Stimulated activated CD4-positive, alpha-beta T cell treated with anti-CD3 and anti-CD28 coated beads, Interleukin-12 subunit alpha, Interleukin-12 subunit beta, amount 100 ng/mL, for 24 hours (primary cell): ENCODE measurements at regions not wholly inside any gene's neighbourhood (a gene's known extent, or its start where the extent isn't known, plus 50 kb on each side); places are given as distances from the start of the nearest gene placed in this dataset.
"Not testable (repeated sequence)": the region's sequence is repeated elsewhere in the genome, so short reads cannot be mapped to it uniquely, and the experiment has no call there.

ENCODE experiments used
- DNase-seq, 2 experiments: peaks; one replicate each; pipeline ENCODE4 v3.0.0-alpha.2; 2020; ENCODE audit warnings: low read depth in 2 of 2

DNA sequence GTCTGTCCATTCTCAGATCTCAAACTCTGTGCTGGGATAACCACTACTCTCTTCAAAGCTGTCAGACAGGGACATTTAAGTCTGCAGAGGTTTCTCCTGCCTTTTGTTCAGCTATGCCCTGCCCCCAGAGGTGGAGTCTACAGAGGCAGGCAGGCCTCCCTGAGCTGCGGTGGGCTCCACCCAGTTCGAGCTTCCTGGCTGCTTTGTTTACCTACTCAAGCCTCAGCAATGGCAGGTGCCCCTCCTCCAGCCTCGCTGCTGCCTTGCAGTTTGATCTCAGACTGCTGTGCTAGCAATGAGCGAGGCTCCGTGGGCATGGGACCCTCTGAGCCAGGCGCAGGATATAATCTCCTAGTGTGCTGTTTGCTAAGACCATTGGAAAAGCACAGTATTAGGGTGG, 53.1 kb upstream of the HUNK start:
- DNase-seq, result not testable (repeated sequence)

DNA sequence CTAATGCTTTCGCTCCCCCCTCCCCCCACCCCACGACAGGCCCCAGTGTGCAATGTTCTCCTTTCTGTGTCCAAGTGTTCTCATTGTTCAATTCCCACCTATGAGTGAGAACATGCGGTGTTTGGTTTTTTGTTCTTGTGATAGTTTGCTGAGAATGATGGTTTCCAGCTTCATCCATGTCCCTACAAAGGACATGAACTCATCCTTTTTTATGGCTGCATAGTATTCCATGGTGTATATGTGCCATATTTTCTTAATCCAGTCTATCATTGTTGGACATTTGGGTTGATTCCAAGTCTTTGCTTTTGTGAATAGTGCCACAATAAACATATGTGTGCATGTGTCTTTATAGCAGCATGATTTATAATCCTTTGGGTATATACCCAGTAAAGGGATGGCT, 58.5 kb upstream of the HUNK start:
- not testable (repeated sequence) for DNase-seq

DNA sequence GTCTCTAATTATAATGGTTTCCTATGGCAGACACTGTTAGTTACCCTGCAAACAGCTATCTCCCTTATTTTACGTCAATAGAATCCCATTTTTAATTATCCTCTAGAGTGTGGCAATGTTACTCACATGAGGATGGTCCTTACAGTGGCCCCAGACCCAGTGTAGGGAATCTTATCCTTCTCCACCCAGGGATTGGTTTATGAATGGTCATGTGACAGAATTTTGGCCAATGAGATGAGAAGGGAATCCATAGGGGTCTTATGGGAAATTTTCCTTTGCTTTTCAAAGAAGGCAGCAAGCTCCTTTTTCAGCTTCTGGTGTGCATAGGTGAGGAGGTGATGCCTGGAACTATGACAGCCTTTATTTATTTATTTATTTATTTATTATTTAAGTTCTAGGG, 59.0 kb upstream of the HUNK start:
- no peak for DNase-seq

DNA sequence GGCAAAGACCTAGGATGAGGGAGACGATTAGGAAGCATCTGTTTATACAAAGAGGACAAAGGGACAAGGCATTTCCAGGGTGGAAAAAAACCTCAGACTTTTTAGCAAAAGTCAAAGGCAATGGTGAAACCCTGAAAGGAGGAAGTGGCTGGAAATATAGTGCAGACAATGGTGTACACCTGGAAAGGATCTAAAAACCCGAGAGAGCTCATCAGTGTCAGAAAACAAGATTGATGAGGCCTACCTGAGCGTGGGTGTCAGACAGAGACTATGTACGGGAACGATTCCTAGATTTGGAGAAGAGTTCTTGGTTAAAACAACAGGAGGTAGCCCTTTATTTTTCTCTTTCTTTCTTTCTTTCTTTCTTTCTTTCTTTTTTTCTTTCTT, 68.8 kb upstream of the HUNK start:
- DNase-seq, result no peak

DNA sequence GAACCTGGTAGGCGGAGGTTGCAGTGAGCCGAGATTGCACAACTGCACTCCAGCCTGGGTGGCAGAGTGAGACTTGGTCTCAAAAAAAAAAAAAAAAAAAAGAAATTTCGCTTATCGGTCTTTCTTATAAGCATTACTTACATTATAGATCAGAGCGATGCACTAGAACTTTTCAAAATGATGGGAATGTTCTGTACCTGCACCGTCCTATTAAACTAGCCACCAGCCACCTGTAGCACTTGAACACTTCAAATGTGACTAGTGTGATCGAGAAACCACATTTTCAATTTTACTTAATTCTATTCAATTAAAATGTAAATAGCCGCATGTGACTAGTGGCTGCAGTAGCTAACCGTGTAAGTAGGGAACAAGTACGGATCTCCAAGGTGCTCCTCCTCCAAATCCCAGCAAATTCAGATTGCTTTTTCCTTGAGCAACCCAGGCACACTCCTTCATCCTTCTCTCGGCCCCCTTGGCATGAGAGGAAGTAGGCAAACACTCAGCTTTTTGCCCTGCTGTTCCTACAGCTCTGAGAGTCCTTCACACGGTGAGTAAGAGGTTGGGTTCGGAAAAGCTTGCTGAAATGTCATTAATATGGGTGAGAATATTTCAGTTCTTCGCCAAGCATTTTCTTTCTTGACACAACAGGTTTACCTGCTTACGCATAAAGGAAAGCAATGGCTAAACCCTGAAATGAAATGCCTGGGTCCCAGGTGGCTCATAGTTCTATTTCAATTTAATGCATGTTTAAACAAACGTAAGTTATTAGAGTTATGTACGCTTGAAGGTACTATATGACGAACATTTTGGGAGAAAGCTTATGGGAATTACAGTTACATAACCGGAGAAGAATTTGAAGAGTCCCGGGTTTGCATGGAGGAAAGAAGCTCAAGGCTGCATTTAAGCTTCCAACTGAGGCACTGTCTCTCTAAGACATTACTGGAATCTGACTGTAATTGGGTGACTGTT, 69.5 kb upstream of the HUNK start:
- DNase-seq, result no peak

DNA sequence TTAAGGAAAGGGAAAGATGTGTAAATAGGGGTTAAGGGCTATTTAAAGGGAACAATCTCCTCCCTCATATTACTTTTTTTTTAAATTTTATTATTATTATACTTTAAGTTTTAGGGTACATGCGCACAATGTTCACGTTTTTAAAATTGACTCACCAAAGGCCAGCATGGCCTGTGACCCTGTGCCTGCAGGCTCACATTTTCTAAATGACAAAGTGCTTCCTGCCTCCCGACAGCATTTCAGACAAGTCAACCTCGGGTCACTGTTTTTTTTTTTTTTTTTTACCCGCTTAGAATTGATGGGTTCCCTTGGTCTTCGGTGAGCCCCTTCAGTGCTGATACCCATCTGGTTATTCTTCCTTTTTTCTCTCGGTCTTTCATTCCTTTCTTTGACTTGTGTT, 70.4 kb upstream of the SCAF4 start:
- no peak for DNase-seq

DNA sequence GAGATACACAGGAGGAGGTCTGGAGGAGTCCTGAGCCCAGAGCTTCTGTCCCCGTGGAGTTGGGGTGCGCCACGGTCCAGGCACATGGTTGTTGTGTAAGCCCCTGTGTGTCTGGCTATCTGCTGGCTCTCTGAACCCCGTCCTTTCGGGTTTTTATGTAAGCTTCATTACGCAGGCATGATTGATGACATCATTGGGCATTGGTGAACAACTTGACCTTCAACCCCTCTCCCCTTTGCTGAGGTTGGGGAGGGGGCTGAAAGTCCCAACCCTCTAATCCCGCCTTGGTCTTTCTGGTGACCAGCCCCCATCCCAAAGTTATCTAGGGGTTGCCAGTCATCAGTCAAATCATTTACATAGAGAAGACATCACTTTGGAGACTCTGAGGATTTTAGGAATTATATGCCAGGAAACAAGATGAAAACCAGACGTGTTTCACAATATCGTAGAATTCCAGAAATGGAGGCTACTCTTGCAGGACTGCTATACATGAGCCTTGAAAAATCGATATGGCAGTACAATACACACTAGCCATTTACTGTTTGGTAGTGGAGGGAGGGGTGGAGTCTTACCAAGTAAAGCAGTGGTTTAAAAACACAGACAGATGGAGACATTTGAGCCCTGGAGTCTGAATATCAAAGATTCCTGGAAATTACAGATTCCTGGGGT, 69.8 kb upstream of the SCAF4 start:
- DNase-seq, result no peak

DNA sequence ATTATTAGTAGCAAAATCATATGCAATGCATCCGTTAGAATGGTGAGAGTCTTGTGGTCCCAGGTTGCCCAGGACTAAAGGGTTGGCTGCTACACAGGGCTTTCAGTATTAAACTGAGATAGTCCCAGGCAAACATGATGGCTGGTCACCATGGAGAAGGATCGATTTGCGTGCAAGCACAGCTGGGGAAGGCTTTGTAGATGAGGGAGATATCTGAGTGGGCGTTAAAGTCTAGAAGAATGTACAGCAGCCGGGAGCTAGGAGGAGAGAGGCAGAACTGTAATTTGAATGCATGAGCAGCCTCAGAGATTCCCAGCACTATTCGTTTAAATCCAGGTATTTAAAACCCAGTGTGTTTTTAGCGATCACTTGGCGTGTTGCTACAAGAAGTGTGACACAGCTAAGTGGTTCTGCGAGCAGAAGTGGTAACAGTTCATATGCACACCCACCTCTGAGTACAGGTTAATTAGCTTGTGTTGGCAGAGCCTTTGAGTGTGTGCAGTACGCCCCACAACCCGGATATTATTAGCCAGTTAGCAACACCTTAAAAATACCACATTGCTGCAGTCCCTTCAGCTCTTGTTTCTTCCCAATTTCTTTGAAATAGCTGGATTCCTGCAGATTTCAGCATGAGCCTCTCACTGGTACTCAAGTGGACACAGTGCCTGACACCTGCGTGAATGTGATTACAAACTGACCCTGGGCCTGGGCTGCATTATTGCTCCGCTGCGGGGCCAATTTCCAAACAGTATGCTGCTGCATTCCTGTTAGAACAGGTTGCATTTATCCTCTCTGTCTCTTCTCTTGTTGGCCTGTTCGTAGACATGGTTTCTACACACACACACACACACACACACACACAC, 67.2 kb upstream of the SCAF4 start:
- DNase-seq, result no peak

DNA sequence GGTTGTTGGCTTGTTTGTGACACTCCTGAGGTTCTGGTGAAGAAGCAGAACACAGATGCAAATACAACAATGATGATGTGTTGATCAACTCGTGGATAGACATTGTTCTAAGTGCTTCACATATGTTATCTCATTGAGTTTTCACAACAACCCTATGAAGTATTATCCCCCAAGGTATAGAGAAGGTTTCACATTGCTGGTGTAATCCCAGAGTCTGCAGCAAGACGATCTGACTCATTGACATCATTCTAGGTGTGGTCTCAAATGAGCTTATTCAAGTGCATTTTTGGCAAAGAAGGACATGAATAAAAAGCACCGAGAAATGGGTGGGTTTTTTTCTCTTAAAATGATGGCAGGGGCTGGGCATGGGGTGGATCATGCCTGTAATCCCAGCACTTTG, 64.1 kb upstream of the SCAF4 start:
- DNase-seq, result no peak

DNA sequence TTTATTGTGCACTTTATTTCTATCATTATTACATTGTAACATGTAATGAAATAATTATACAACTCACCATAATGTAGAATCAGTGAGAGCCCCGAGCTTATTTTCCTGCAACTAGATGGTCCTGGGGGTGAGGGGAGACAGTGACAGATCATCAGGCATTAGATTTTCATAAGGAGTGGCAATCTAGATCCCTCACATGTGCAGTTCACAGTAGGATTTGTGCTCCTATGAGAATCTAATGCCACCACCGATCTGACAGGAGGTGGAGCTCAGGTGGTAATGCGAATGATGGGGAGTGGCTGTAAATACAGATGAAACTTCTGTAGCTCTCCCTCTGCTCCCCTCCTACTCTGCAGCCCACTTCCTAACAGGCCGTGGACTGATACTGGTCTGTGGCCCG, 58.5 kb upstream of the SCAF4 start:
- DNase-seq, result not testable (repeated sequence)

DNA sequence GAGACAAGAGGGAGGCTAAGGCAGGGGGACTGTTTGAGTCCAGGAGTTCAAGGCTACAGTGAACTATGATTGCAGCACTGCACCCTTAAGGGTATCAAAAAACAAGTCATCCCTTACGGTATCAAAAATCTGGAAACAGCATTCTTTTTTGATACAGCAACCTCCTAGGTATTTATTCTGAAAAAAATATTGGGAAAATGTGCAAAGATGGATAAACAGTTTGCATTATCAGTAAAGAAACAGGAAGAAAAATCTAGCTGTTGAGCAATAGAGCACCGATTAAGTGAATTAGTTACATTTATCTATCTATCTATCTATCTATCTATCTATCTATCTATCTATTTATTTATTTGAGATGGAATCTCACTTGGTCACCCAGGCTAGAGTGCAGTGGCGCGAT, 56.7 kb upstream of the SCAF4 start:
- DNase-seq, result no peak

DNA sequence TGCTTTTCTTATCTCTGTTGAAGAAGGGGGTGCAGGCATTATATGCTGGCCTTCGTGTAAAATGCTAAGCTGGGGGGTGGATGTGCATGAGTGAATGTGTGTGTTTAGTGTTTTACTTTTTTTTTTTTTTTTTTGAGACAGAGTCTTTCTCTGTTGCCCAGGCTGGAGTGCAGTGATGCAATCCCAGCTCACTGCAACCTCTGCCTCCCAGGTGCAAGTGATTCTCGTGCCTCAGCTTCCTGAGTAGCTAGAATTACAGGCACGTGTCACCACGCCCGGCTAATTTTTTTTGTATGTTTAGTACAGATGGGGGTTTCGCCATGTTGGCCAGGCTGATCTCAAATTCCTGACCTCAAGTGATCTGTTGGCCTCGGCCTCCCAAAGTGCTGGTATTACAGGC, 55.8 kb upstream of the SCAF4 start:
- not testable (repeated sequence) for DNase-seq

DNA sequence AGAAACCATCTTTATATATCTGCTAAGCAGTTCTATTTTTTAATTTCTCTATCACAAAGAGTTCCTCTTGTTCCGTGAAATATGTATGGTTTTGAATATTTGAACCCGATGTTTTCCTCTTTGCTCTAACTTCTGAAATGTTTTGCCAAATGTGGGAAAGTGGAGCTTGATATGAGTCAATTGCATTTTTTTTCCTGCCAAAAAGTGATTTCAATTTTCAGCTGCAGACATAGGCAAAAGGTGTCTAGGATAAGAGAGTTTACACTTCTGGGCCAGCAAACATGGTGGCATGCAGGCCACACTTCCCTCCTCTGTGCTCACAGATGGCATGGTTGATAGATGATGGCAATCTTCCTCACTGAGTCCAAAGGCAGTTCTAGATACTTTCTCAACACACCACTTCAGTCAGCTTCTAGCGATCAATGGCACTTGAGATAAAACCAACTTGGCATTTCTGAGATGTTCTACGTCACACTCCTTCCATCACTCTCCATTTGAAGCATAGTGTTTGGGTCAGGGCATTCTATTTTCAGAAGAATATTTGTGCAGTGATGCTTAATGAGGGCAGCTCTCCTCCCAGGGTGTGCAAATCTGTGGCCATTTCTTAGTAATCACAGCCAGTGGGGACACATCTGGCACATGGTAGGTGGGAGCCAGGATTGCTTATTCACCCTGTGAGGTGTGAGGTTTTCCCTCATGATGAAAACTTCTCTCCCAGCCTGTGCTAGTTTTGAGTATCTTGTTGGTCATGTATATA, 54.4 kb upstream of the SCAF4 start:
- no peak for DNase-seq

DNA sequence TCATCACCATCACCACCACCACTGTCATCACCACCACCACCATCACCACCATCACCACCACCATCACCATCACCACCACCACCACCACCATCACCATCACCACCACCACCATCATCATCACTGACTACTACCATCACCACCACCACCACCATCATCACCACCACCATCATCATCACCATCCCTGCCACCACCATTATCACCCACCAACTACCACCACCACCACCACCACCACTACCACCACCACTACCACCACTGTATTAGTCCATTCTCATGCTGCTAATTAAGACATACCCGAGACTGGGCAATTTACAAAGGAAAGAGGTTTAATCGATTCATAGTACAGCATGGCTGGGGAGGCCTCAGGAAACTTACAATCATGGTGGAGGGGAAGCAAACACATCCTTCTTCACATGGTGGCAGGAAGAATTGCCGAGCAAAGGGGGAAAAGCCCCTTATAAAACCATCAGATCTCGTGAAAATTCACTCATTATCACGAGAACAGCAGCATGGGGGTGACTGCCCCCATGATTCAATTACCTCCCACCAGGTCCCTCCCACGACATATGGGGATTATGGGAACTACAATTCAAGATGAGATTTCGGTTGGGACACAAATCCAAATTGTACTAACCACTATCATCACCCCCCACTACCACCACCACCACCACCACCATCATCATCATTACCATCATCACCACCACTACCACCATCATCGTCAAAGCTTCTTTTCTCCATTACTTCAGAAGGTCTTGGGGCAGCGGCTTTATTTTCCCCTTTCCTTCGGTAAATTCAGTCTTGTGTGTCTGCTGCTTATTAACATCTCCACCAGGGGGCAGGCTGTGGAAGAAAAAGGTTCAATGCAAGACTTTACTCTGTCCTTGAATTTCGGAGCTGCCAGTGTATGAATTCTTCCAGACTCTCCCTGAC, 53.6 kb upstream of the SCAF4 start:
- peak; percentile 9 to 53 for DNase-seq

DNA sequence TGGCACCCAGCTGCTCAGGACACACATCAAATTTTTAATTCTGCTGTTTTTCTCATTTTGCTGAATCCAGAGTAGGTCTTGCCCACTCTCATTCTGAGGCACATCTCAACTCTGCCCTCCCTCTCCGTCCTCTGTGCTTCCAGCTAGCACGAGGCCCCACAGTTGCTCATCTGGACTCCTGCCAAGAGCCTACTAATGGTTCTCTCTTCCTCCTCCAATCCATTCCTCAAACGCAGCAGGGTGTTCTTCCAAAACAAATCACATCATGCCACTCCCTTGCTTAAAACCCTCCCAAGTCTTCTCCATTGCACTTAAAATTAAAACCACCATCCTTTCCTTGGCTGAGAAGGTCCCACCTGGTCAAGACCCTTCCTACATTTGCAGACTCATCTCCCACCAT, 49.8 kb upstream of the SCAF4 start:
- DNase-seq, result no peak
